AG04449 (cell line): ENCODE measurements at regions not wholly inside any gene's neighbourhood (a gene's known extent, or its start where the extent isn't known, plus 50 kb on each side); places are given as distances from the start of the nearest gene placed in this dataset.

Experiments
- CTCF ChIA-PET: fragments of 350-600 bp; formaldehyde crosslinking; extraction: SDS; loops from one replicate; lab custom pipeline; 2021; ENCODE audit warnings: antibody characterized with exemption; lab: Yijun Ruan, JAX
- POLR2A ChIA-PET: fragments of 400-600, 350-600 bp; formaldehyde crosslinking; extraction: SDS; loops from one replicate; lab custom pipeline; 2020; ENCODE audit warnings: antibody characterized with exemption, inconsistent platforms; lab: Yijun Ruan, JAX
- DNase-seq: peaks from one replicate; pipeline ENCODE4 v3.0.0-alpha.2; 2010; ENCODE audit warnings: low read depth, low spot score
- H3K4me3 ChIP-seq: 2 replicates; pipeline ENCODE4 v1.5.1; 2011; ENCODE audit warnings: low read depth, mild to moderate bottlenecking, control low read depth, low read length
- CTCF ChIP-seq: IDR thresholded peaks from one replicate; pipeline ENCODE4 v1.5.1; 2011; ENCODE audit warnings: mild to moderate bottlenecking, moderate library complexity, low read length, control low read depth, inconsistent platforms; ENCODE audit not compliant: insufficient read depth; ENCODE audit errors: missing control alignments

GRCh38 chr15:75149867-75150709 lies 51.6 kb upstream of the C15orf39 start:
- no peak for TF ChIP-seq CTCF
- ChIA-PET CTCF (interaction anchor here (1.5 kb wide), 1 partner anchor 51 kb away, joined by 5 read pairs; the partner anchor contains the start of gene C15orf39), POLR2A (interaction anchor here (0.6 kb wide), 1 partner anchor 187 kb away, joined by 3 read pairs; no protein-coding TSS in a partner anchor)
- no peak for DNase-seq
- H3K4me3 ChIP-seq, result no peak overlapping the region

GRCh38 chr15:75151214-75152128 lies 50.2 kb upstream of the C15orf39 start:
- DNase-seq, result no peak
- TF ChIP-seq CTCF, result no peak
- CTCF ChIA-PET, result interaction anchor here (1.5 kb wide), 1 partner anchor 50 kb away, joined by 5 read pairs; the partner anchor contains the start of gene C15orf39
- no peak overlapping the region for H3K4me3 ChIP-seq
- POLR2A ChIA-PET, result no interaction called here
